Right lobe of liver (tissue), 4 donors: ENCODE measurements at regions not wholly inside any gene's neighbourhood (a gene's known extent, or its start where the extent isn't known, plus 50 kb on each side); places are given as distances from the start of the nearest gene placed in this dataset.

Experiments used
- CTCF ChIP-seq, 4 donors: fragments of 200-600 bp in 3 of 4; fragments of 450-650 bp in 1 of 4; IDR thresholded peaks; one replicate each; pipeline versions ENCODE4 v1.5.1 to v1.8.0; 2016 to 2022; ENCODE audit warnings: antibody characterized with exemption in 4 of 4, mild to moderate bottlenecking in 2 of 4
- POLR2A ChIP-seq: fragments of 450-650 bp; IDR thresholded peaks from one replicate; pipeline ENCODE4 v1.6.1; 2017; ENCODE audit warnings: antibody characterized with exemption, mild to moderate bottlenecking
- donor health status: DM: no; HTN: no; CAD: no.
- donor health status: DM: no; HTN: no; CAD: no.
- donor health status: DM: no; HTN: yes; CAD: no.

GRCh38 chr6:95243053-95243452, 334.3 kb upstream of the MANEA start:
- TF ChIP-seq CTCF (IDR thresholded peaks at IDR 0.05), result no peak
- no peak for TF ChIP-seq POLR2A
